CD4-positive, alpha-beta T cell treated with Interleukin-6 at 100 ng/mL for 8 hours (primary cell): ENCODE measurements at regions not wholly inside any gene's neighbourhood (a gene's known extent, or its start where the extent isn't known, plus 50 kb on each side); places are given as distances from the start of the nearest gene placed in this dataset.

Source experiments
- DNase-seq: peaks from one replicate; pipeline ENCODE4 v3.0.0-alpha.2; 2020; ENCODE audit warnings: mixed read lengths, low spot score

DNA sequence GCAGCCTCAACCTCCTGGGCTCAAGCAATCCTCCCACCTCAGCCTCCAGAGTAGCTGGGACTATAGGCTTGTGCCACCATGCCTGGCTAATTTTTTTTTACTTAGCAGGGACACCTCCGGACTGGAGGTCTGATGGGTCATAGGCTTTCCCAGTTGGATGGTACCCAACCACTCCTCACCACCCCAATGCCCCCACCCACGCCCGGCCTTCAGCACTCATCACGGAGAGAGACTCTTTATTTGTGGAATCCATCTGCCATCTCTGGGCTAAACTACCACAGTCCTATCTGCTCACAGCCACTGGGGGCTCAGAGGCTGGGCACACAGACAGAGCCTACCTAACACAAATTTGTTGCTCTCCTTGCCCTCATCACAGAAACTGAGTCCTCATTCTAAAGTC, 58.3 kb upstream of the STXBP1 start:
- no peak for DNase-seq

DNA sequence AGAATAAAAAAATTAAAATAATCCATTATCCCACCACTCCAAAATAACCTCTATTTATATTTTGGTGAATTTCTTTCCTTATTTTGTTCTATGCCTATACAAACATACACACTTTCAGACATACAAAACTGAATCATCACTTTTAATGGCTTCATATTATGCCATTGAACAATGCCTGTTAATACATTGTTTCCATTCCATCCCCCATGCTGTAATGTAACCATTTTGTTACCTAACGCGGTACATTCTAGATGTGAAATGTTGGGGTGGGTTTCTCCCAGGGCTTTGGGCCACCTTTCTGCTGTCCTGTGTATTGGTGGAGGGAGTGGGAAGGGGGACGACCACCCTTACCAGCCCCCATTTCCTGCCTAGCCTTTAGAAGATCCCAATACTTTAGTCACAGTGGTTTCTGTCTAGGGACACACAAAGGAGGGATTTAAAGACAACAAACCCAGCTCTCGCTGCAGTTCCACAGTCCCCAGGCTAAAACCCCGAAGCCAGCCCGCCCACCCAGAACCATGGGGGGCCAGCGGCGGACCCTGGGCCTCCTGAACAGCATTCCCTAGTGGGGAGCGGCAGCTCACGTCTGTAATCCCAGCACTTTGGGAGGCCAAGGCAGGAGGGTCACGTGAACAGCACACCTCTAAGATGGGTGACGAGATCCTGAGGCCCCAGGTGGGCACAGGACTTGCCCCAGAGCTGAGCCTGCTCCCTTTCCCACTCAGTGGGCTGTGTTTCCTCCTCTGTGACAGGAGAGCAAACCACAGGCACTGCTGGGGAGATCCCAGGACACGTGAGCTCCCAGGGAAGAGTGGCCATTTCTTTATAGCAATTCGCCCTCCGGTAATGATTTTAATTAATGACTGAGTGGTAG, 56.9 kb upstream of the STXBP1 start:
- DNase-seq, result no peak

GRCh38 chr9:127555840-127556820, 55.9 kb upstream of the STXBP1 start:
- DNase-seq, result peak; percentile 67

DNA sequence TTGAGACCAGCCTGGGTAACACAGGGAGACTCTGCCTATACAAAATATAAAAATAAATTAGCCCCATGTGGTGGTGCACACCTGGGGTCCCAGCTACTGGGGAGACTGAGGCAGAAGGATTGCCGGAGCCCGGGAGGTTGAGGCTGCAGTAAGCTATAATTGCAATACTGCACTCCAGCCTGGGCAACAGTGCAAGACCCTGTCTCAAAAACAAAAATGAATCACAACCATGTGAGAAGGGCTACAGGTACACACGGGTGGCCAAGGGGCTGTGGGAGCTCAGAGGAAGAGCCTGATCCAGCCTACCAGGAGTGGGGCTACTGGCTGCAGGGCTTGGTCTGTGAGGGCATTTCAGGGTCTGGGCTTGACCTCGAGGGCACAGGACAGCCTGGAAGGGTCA, 55.2 kb upstream of the STXBP1 start:
- no peak for DNase-seq

GRCh38 chr9:127557466-127557869, 54.6 kb upstream of the STXBP1 start:
- peak; percentile 39 for DNase-seq

DNA sequence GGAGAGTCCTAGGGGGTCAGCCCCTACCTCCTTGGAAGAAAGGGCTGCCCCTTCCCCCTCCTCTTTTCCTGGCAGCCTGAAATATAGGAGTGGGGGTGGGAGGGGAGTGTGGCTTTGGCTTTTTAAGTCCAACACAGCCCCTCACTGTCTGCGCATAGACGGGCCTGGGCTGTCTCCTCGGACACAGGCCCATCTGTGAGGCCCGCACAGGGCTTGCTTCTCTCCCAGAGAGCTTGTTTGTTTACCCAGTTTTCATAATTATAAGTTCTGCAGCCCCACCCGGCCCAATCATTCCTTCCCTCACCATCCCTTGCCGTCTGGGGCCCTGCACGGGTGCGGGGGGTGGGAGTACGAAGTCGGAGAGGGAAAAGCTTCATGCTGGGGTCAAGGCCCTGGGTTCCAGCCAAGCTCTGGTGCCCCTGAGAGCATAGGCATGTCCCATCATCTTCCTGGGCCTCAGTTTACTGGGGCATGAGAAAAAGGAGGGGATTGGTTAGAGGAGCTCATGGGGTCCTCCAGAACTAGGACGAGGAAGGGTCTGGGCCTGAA, 54.0 kb upstream of the STXBP1 start:
- DNase-seq, result no peak

GRCh38 chr9:127558581-127559246, 53.4 kb upstream of the STXBP1 start:
- DNase-seq, result no peak

DNA sequence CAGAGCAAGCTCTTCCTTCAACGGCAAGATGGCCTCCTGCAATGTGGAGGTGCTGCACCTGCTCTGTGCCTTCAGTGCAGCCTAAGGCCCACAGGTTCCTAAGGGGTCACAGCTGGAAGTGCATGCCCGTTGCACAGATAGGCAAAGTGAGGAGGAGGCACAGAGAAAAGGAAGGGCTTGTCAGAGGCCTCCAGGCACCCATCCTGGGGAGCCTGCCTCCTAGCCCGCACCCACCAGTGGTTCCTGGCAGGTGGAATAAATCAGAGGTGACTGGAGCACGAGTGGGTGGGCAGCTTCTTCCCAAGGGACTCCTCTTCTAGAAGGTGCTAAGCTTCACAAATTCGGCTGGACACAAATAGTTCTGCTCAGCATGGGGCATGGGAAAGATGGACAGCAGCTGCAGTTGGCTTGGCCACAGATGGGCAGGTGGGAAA, 52.8 kb upstream of the STXBP1 start:
- DNase-seq, result no peak

- no peak for DNase-seq
Measured at GRCh38 chr9:127561491-127562278, 50.4 kb upstream of the STXBP1 start.
